NCI-H1105 treated with DMSO at 0.1 percent for 48 hours (cell line): ENCODE measurements at regions not wholly inside any gene's neighbourhood (a gene's known extent, or its start where the extent isn't known, plus 50 kb on each side); places are given as distances from the start of the nearest gene placed in this dataset.

Experiments used
- DNase-seq: peaks from one replicate; lab custom pipeline; 2025; lab: John Stamatoyannopoulos, UW

- no peak for DNase-seq
Observed at GRCh38 chr13:40456979-40457553, 209.4 kb downstream of the FOXO1 start.

GRCh38 chr13:40457929-40458719, 208.3 kb downstream of the FOXO1 start:
- DNase-seq = no peak

- DNase-seq = no peak
Observed at GRCh38 chr13:40458720-40458990, 207.8 kb downstream of the FOXO1 start.

GRCh38 chr13:40460116-40460515, 206.3 kb downstream of the FOXO1 start:
- no peak for DNase-seq

- DNase-seq = peak; percentile 73
Observed at GRCh38 chr13:40464337-40465014, 202.0 kb downstream of the FOXO1 start.

GRCh38 chr13:40465015-40465390, 201.4 kb downstream of the FOXO1 start:
- DNase-seq = no peak

GRCh38 chr13:40466272-40466671, 200.2 kb downstream of the FOXO1 start:
- no peak for DNase-seq

GRCh38 chr13:40468227-40468838, 198.1 kb downstream of the FOXO1 start:
- no peak for DNase-seq

- DNase-seq = no peak
Observed at GRCh38 chr13:40469581-40470310, 196.7 kb downstream of the FOXO1 start.

- DNase-seq = no peak
Observed at GRCh38 chr13:40470660-40471059, 195.8 kb downstream of the FOXO1 start.

GRCh38 chr13:40471076-40471475, 195.4 kb downstream of the FOXO1 start:
- DNase-seq = no peak

GRCh38 chr13:40471911-40472310, 194.5 kb downstream of the FOXO1 start:
- no peak for DNase-seq

GRCh38 chr13:40472427-40473220, 193.8 kb downstream of the FOXO1 start:
- DNase-seq = no peak

- DNase-seq = no peak
Observed at GRCh38 chr13:40475617-40476016, 190.8 kb downstream of the FOXO1 start.

GRCh38 chr13:40476175-40476958, 190.1 kb downstream of the FOXO1 start:
- no peak for DNase-seq

- DNase-seq = no peak
Observed at GRCh38 chr13:40477623-40478608, 188.5 kb downstream of the FOXO1 start.

GRCh38 chr13:40478775-40479174, 187.7 kb downstream of the FOXO1 start:
- no peak for DNase-seq

- DNase-seq = no peak
Observed at GRCh38 chr13:40479196-40479845, 187.1 kb downstream of the FOXO1 start.
